T-helper 17 cell (primary cell): ENCODE measurements at regions not wholly inside any gene's neighbourhood (a gene's known extent, or its start where the extent isn't known, plus 50 kb on each side); places are given as distances from the start of the nearest gene placed in this dataset.
"Not testable (repeated sequence)": the region's sequence is repeated elsewhere in the genome, so short reads cannot be mapped to it uniquely, and the experiment has no call there.

Experiments used
- ATAC-seq: fragments of 150-1000 bp; cut with Tn5 transposase; 2 replicates; pipeline ENCODE4 v1.10.0; 2021; ENCODE audit warnings: mild to moderate bottlenecking, moderate library complexity
- DNase-seq, 3 donors: peaks; one replicate each; pipeline versions ENCODE4 v3.0.0 to v3.0.0-alpha.2; 2020 to 2021
- H3K9me3 ChIP-seq: one replicate; pipeline ENCODE4 v1.7.0; 2013; ENCODE audit warnings: low read length, mild to moderate bottlenecking; ENCODE audit not compliant: control insufficient read depth, poor library complexity, severe bottlenecking
- H3K27ac Mint-ChIP-seq: one replicate; pipeline ENCODE4 v1.8.0; 2022; ENCODE audit warnings: mild to moderate bottlenecking, moderate library complexity, mixed read lengths
- H3K27me3 Mint-ChIP-seq: one replicate; pipeline ENCODE4 v1.8.0; 2022; ENCODE audit warnings: mixed read lengths
- H3K36me3 Mint-ChIP-seq: one replicate; pipeline ENCODE4 v1.8.0; 2022; ENCODE audit warnings: low read depth, mixed read lengths
- H3K4me1 Mint-ChIP-seq: one replicate; pipeline ENCODE4 v1.8.0; 2022; ENCODE audit warnings: mild to moderate bottlenecking, mixed read lengths
- H3K4me3 Mint-ChIP-seq: one replicate; pipeline ENCODE4 v1.8.0; 2022; ENCODE audit warnings: mild to moderate bottlenecking, moderate library complexity, mixed read lengths

- H3K4me1 Mint-ChIP-seq: no peaks in the 10 kb centered on the region
- ATAC-seq: no peak
- no peak overlapping the region for H3K27ac Mint-ChIP-seq
- no peaks in the 10 kb centered on the region for H3K36me3 Mint-ChIP-seq
- H3K27me3 Mint-ChIP-seq: no peaks in the 10 kb centered on the region
- no peak for DNase-seq
- H3K9me3 ChIP-seq: no peaks in the 10 kb centered on the region
- no peak overlapping the region for H3K4me3 Mint-ChIP-seq
These were observed 426.2 kb downstream of the BCAT1 start for GRCh38 chr12:24522736-24523135.

DNA sequence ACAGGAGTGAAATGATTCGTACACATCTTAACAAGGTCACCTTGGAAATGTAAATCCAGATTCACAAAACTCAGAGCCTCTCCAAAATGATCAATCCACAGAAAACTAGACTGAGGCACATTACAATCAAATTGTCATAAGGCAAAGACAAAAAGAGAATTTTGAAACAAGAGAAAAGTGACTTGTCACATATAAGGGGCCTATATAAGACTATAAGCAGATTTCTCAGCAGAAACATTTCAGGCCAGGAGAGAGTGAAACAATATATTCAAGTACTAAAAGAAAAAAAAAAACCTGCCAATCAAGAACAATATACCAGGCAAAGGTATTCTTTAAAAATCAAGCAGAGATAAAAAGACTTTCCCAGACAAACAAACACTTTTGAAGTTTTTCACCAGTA is 429.1 kb downstream of the BCAT1 start:
- no peaks in the 10 kb centered on the region for H3K4me1 Mint-ChIP-seq
- no peaks in the 10 kb centered on the region for H3K36me3 Mint-ChIP-seq
- ATAC-seq (no peak), DNase-seq (no peak)
- no peak overlapping the region for H3K4me3 Mint-ChIP-seq
- H3K9me3 ChIP-seq: no peaks in the 10 kb centered on the region
- H3K27me3 Mint-ChIP-seq: no peaks in the 10 kb centered on the region
- no peak overlapping the region for H3K27ac Mint-ChIP-seq

- H3K9me3 ChIP-seq: no peaks in the 10 kb centered on the region
- Mint-ChIP-seq H3K27me3 (no peaks in the 10 kb centered on the region), H3K4me3 (no peak overlapping the region), H3K27ac (no peak overlapping the region), H3K4me1 (no peaks in the 10 kb centered on the region), H3K36me3 (no peaks in the 10 kb centered on the region)
- ATAC-seq: no peak
- DNase-seq: no peak
These were observed 431.9 kb downstream of the BCAT1 start for GRCh38 chr12:24517000-24517399.

DNA sequence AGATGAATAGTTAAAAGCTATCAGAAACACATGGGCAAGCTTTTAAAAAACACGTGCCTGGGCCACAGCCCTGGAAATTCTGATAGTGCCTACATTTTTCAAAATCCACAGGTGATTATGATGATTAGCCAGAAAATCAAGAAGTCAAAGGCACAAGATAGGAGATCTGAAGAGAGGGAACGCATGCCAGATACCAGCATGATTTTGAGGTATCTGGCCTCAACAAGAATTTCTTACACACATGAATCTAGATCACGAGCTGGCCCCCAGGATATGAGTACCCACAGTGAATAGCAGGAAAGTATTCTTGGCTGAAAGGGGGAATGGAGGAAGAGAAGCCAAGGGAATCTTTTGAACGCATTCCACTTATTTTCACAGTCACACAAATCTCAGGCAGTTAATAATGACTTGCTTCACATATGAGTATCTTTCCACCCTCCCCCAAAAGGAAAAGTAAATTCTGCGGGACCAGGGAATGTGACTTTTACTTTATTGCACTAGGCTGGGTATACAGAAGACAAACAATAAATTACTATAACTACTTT is 438.2 kb downstream of the BCAT1 start:
- no peaks in the 10 kb centered on the region for H3K36me3 Mint-ChIP-seq
- H3K9me3 ChIP-seq: no peaks in the 10 kb centered on the region
- no peak overlapping the region for H3K4me3 Mint-ChIP-seq
- DNase-seq (no peak), ATAC-seq (no peak)
- H3K4me1 Mint-ChIP-seq: no peaks in the 10 kb centered on the region
- H3K27me3 Mint-ChIP-seq: no peaks in the 10 kb centered on the region
- no peak overlapping the region for H3K27ac Mint-ChIP-seq

GRCh38 chr12:24507827-24508226 is 441.1 kb downstream of the BCAT1 start:
- no peaks in the 10 kb centered on the region for H3K4me1 Mint-ChIP-seq
- no peaks in the 10 kb centered on the region for H3K36me3 Mint-ChIP-seq
- no peaks in the 10 kb centered on the region for H3K9me3 ChIP-seq
- no peaks in the 10 kb centered on the region for H3K27me3 Mint-ChIP-seq
- ATAC-seq (no peak), DNase-seq (no peak)
- no peak overlapping the region for H3K27ac Mint-ChIP-seq
- H3K4me3 Mint-ChIP-seq: no peak overlapping the region

GRCh38 chr12:24505366-24506015 is 443.4 kb downstream of the BCAT1 start:
- H3K9me3 ChIP-seq: no peaks in the 10 kb centered on the region
- Mint-ChIP-seq H3K4me3 (no peak overlapping the region), H3K27me3 (no peaks in the 10 kb centered on the region), H3K36me3 (no peaks in the 10 kb centered on the region), H3K27ac (no peak overlapping the region), H3K4me1 (no peaks in the 10 kb centered on the region)
- DNase-seq (no peak), ATAC-seq (no peak)

GRCh38 chr12:24503477-24503876 is 445.4 kb downstream of the BCAT1 start:
- H3K27ac Mint-ChIP-seq, DNase-seq, H3K36me3 Mint-ChIP-seq, H3K4me3 Mint-ChIP-seq, H3K27me3 Mint-ChIP-seq, ATAC-seq, H3K9me3 ChIP-seq, H3K4me1 Mint-ChIP-seq: not testable (repeated sequence)

GRCh38 chr12:24500831-24501230 is 448.1 kb downstream of the BCAT1 start:
- no peak overlapping the region for H3K27ac Mint-ChIP-seq
- H3K27me3 Mint-ChIP-seq: no peaks in the 10 kb centered on the region
- no peaks in the 10 kb centered on the region for H3K36me3 Mint-ChIP-seq
- no peak for ATAC-seq
- H3K9me3 ChIP-seq: no peaks in the 10 kb centered on the region
- no peaks in the 10 kb centered on the region for H3K4me1 Mint-ChIP-seq
- no peak for DNase-seq
- H3K4me3 Mint-ChIP-seq: no peak overlapping the region

DNA sequence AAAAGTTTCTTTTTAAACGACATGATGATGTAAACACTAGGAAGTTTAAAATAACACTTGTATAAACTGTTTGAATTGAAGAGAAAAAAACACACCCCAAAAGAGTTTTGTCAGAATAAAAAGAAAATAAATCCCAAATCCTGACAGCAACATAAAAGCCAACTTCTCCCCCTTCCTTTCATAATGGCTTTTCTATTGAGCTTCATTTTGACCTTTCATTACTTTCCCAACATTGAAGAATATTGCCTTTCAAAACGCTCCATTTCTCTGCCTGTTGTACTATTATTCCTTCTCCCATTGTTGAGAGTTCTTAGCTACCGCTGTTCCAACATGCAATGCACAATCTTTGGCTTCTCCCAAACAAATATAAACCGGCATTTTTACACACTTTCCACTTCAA is 448.5 kb downstream of the BCAT1 start:
- DNase-seq (no peak), ATAC-seq (no peak)
- Mint-ChIP-seq H3K36me3 (no peaks in the 10 kb centered on the region), H3K4me3 (no peak overlapping the region), H3K4me1 (no peaks in the 10 kb centered on the region), H3K27ac (no peak overlapping the region), H3K27me3 (no peaks in the 10 kb centered on the region)
- H3K9me3 ChIP-seq: no peaks in the 10 kb centered on the region

GRCh38 chr12:24499151-24500146 is 449.5 kb downstream of the BCAT1 start:
- Mint-ChIP-seq H3K4me1 (no peaks in the 10 kb centered on the region), H3K27me3 (no peaks in the 10 kb centered on the region), H3K27ac (no peak overlapping the region), H3K4me3 (no peak overlapping the region), H3K36me3 (no peaks in the 10 kb centered on the region)
- no peaks in the 10 kb centered on the region for H3K9me3 ChIP-seq
- DNase-seq: no peak
- ATAC-seq: no peak

GRCh38 chr12:24496755-24497154 is 452.1 kb downstream of the BCAT1 start:
- H3K4me3 Mint-ChIP-seq: no peak overlapping the region
- H3K4me1 Mint-ChIP-seq: no peaks in the 10 kb centered on the region
- H3K27ac Mint-ChIP-seq: no peak overlapping the region
- no peak for ATAC-seq
- no peaks in the 10 kb centered on the region for H3K36me3 Mint-ChIP-seq
- DNase-seq: no peak
- H3K27me3 Mint-ChIP-seq: no peaks in the 10 kb centered on the region
- no peaks in the 10 kb centered on the region for H3K9me3 ChIP-seq

DNA sequence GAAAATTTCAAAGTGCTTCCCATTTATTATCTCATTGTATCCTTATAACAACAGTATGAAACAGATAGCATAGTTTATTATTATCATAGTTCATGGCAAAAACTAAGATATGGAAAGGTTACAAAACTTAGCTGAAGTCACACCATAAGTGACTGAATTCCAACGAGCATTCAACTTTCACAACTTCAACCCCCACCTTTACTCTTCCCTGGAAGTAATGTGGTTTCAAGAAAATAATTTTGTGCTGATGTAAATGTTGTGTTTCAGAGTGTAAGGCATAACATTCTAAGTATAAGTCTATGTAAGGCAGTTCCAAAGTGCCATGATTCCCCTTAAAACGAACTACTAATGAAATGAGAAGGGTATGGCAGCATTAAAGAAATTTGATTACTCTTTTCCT is 454.5 kb downstream of the BCAT1 start:
- H3K36me3 Mint-ChIP-seq: no peaks in the 10 kb centered on the region
- ATAC-seq: no peak
- DNase-seq: no peak

GRCh38 chr12:24491968-24492367 is 456.9 kb downstream of the BCAT1 start:
- no peaks in the 10 kb centered on the region for H3K36me3 Mint-ChIP-seq
- no peak overlapping the region for H3K27ac Mint-ChIP-seq
- no peaks in the 10 kb centered on the region for H3K4me1 Mint-ChIP-seq
- no peaks in the 10 kb centered on the region for H3K9me3 ChIP-seq
- ATAC-seq (no peak), DNase-seq (no peak)
- H3K27me3 Mint-ChIP-seq: no peaks in the 10 kb centered on the region
- no peak overlapping the region for H3K4me3 Mint-ChIP-seq

More for the DNA sequence above, 454.5 kb downstream of the BCAT1 start:
- H3K4me1 Mint-ChIP-seq: no peaks in the 10 kb centered on the region
- H3K27ac Mint-ChIP-seq: no peak overlapping the region
- H3K27me3 Mint-ChIP-seq: no peaks in the 10 kb centered on the region
- no peak overlapping the region for H3K4me3 Mint-ChIP-seq
- H3K9me3 ChIP-seq: no peaks in the 10 kb centered on the region
